ENCODE measurements at regions not wholly inside any gene's neighbourhood (a gene's known extent, or its start where the extent isn't known, plus 50 kb on each side); places are given as distances from the start of the nearest gene placed in this dataset.

GRCh38 chr11:15725246-15725645, 610.5 kb downstream of the INSC start:
- no peak for TF ChIP-seq CTCF (IDR thresholded peaks at IDR 0.05; ENCODE audit: insufficient read depth, missing control alignments)
- DNase-seq (ENCODE audit: insufficient read length, low spot score) (no peak), FAIRE-seq (no peak)

- no peak for TF ChIP-seq CTCF (IDR thresholded peaks at IDR 0.05; ENCODE audit: insufficient read depth, missing control alignments)
- FAIRE-seq (no peak), DNase-seq (ENCODE audit: insufficient read length, low spot score) (no peak)
Observed at GRCh38 chr11:15726221-15726746, 611.6 kb downstream of the INSC start.

- no peak for TF ChIP-seq CTCF (IDR thresholded peaks at IDR 0.05; ENCODE audit: insufficient read depth, missing control alignments)
- no peak for FAIRE-seq
- DNase-seq (ENCODE audit: insufficient read length, low spot score), result no peak
Observed at GRCh38 chr11:15726893-15727519, 612.3 kb downstream of the INSC start.

- no peak for TF ChIP-seq CTCF (IDR thresholded peaks at IDR 0.05; ENCODE audit: insufficient read depth, missing control alignments)
- no peak for FAIRE-seq
- no peak for DNase-seq (ENCODE audit: insufficient read length, low spot score)
Observed at GRCh38 chr11:15727520-15727914, 612.8 kb downstream of the INSC start.

GRCh38 chr11:15728207-15728606, 613.5 kb downstream of the INSC start:
- DNase-seq (ENCODE audit: insufficient read length, low spot score) (no peak), FAIRE-seq (no peak)
- TF ChIP-seq CTCF (IDR thresholded peaks at IDR 0.05; ENCODE audit: insufficient read depth, missing control alignments), result no peak

- DNase-seq (ENCODE audit: insufficient read length, low spot score) (no peak), FAIRE-seq (no peak)
- TF ChIP-seq CTCF (IDR thresholded peaks at IDR 0.05; ENCODE audit: insufficient read depth, missing control alignments), result no peak
Observed at GRCh38 chr11:15730263-15730994, 615.7 kb downstream of the INSC start.

- no peak for DNase-seq (ENCODE audit: insufficient read length, low spot score)
- no peak for TF ChIP-seq CTCF (IDR thresholded peaks at IDR 0.05; ENCODE audit: insufficient read depth, missing control alignments)
- no peak for FAIRE-seq
Observed at GRCh38 chr11:15730995-15731385, 616.3 kb downstream of the INSC start.
